CD4-positive, alpha-beta T cell treated with Interleukin-6 at 100 ng/mL for 8 hours (primary cell): ENCODE measurements at regions not wholly inside any gene's neighbourhood (a gene's known extent, or its start where the extent isn't known, plus 50 kb on each side); places are given as distances from the start of the nearest gene placed in this dataset.
A peak's percentile ranks its signal among the peaks of the same experiment; 100 is the strongest.
"Not testable (repeated sequence)": the region's sequence is repeated elsewhere in the genome, so short reads cannot be mapped to it uniquely, and the experiment has no call there.

ENCODE experiments used
- DNase-seq: peaks from one replicate; pipeline ENCODE4 v3.0.0-alpha.2; 2020; ENCODE audit warnings: mixed read lengths, low spot score

GRCh38 chr2:89833780-89834117 lies 1142.3 kb downstream of the RPIA start:
- DNase-seq: no peak

GRCh38 chr2:89834306-89834705 lies 1142.8 kb downstream of the RPIA start:
- DNase-seq: no peak

GRCh38 chr2:89836326-89836725 lies 1144.9 kb downstream of the RPIA start:
- DNase-seq: peak; percentile 33

- no peak for DNase-seq
Measured at GRCh38 chr2:89837962-89838625, 1146.6 kb downstream of the RPIA start.

- not testable (repeated sequence) for DNase-seq
Measured at GRCh38 chr2:89840175-89840574, 1148.7 kb downstream of the RPIA start.

GRCh38 chr2:89840781-89841475 lies 1149.5 kb downstream of the RPIA start:
- not testable (repeated sequence) for DNase-seq

GRCh38 chr2:89841476-89841840 lies 1150.0 kb downstream of the RPIA start:
- DNase-seq: no peak

GRCh38 chr2:89842180-89842908 lies 1150.9 kb downstream of the RPIA start:
- no peak for DNase-seq

- DNase-seq: no peak
Measured at GRCh38 chr2:89844221-89844943, 1152.9 kb downstream of the RPIA start.

- DNase-seq: no peak
Measured at GRCh38 chr2:89845532-89845931, 1154.1 kb downstream of the RPIA start.

- DNase-seq: no peak
Measured at GRCh38 chr2:89848114-89848513, 1156.6 kb downstream of the RPIA start.

GRCh38 chr2:89848763-89849368 lies 1157.4 kb downstream of the RPIA start:
- no peak for DNase-seq

GRCh38 chr2:89849731-89850130 lies 1158.3 kb downstream of the RPIA start:
- no peak for DNase-seq

GRCh38 chr2:89850481-89850880 lies 1159.0 kb downstream of the RPIA start:
- no peak for DNase-seq

- DNase-seq: no peak
Measured at GRCh38 chr2:89850881-89851582, 1159.6 kb downstream of the RPIA start.

GRCh38 chr2:89851583-89851905 lies 1160.1 kb downstream of the RPIA start:
- DNase-seq: no peak

- DNase-seq: not testable (repeated sequence)
Measured at GRCh38 chr2:89853427-89853826, 1162.0 kb downstream of the RPIA start.

GRCh38 chr2:89855752-89856151 lies 1164.3 kb downstream of the RPIA start:
- DNase-seq: not testable (repeated sequence)

- not testable (repeated sequence) for DNase-seq
Measured at GRCh38 chr2:89856305-89856704, 1164.8 kb downstream of the RPIA start.

GRCh38 chr2:89862164-89862563 lies 1170.7 kb downstream of the RPIA start:
- DNase-seq: not testable (repeated sequence)

GRCh38 chr2:89863209-89863608 lies 1171.7 kb downstream of the RPIA start:
- not testable (repeated sequence) for DNase-seq
